Endothelial cell of umbilical vein (primary cell): ENCODE measurements at regions not wholly inside any gene's neighbourhood (a gene's known extent, or its start where the extent isn't known, plus 50 kb on each side); places are given as distances from the start of the nearest gene placed in this dataset.

Source experiments
- BruUV-seq: library from RNA; stranded (reverse); fragments of 400-500 nt; replicated peaks from 2 replicates; lab custom pipeline; 2021; lab: Mats Ljungman, UMichigan
- CTCF ChIA-PET: fragments of 300-600, 350-600 bp; sonication (Branson Sonifier 250); formaldehyde crosslinking; loops from one replicate; lab custom pipeline; 2021; ENCODE audit warnings: antibody characterized with exemption, inconsistent platforms; lab: Charles Lee
- POLR2A ChIA-PET: fragments of 300-600, 350-600 bp; sonication (Branson Sonifier 250); formaldehyde crosslinking; loops from one replicate; lab custom pipeline; 2021; ENCODE audit warnings: antibody characterized with exemption, inconsistent platforms; lab: Charles Lee
- DNase-seq: peaks from one replicate; pipeline ENCODE4 v3.0.0-alpha.2; 2011; ENCODE audit warnings: low read depth, low spot score
- FAIRE-seq: peaks from 2 replicates; lab custom pipeline; 2011; peaks lifted over from hg19 to GRCh38; lab: Jason Lieb, UNC
- H2AFZ ChIP-seq: 2 replicates; pipeline ENCODE4 v1.6.0; 2012; ENCODE audit warnings: low read depth, low read length, control low read depth, inconsistent platforms
- H3K27ac ChIP-seq: 2 replicates; pipeline ENCODE4 v1.5.1; 2011; ENCODE audit warnings: low read depth, mild to moderate bottlenecking, control low read depth, low read length, moderate library complexity; ENCODE audit not compliant: insufficient read depth
- H3K27me3 ChIP-seq, 2 experiments: 2 replicates each; pipeline versions ENCODE4 v1.6.0 to v1.6.1; 2011; ENCODE audit warnings: low read length in 2 of 2, mixed read lengths in 1 of 2; ENCODE audit not compliant: control insufficient read depth in 2 of 2, insufficient read depth in 2 of 2
- H3K36me3 ChIP-seq, 2 experiments: 2 replicates in 1 of 2; 3 replicates in 1 of 2; pipeline ENCODE4 v1.5.1; 2011; ENCODE audit warnings: low read length in 2 of 2, mild to moderate bottlenecking in 1 of 2, moderate library complexity in 1 of 2; ENCODE audit not compliant: control insufficient read depth in 2 of 2, insufficient read depth in 2 of 2; ENCODE audit errors: extremely low read depth in 1 of 2
- H3K4me1 ChIP-seq: 3 replicates; pipeline ENCODE4 v1.5.1; 2011; ENCODE audit warnings: mild to moderate bottlenecking, low read length; ENCODE audit not compliant: control insufficient read depth, insufficient read depth; ENCODE audit errors: extremely low read depth
- H3K4me2 ChIP-seq: 2 replicates; pipeline ENCODE4 v1.6.1; 2011; ENCODE audit warnings: low read length, control low read depth, mixed read lengths; ENCODE audit not compliant: insufficient read depth
- H3K4me3 ChIP-seq, 3 experiments: fragments of 200-600 bp in 1 of 3; sonication (generic), shearing (Covaris generic) in 1 of 3; replicated peaks in 1 of 3; 2 replicates each; pipeline ENCODE4 v1.5.1; 2011 to 2016; ENCODE audit warnings: control low read depth in 3 of 3, low read length in 3 of 3, mild to moderate bottlenecking in 2 of 3, inconsistent platforms in 1 of 3, low read depth in 1 of 3, moderate library complexity in 1 of 3; ENCODE audit not compliant: insufficient read depth in 1 of 3
- H3K79me2 ChIP-seq: 2 replicates; pipeline ENCODE4 v1.6.0; 2012; ENCODE audit warnings: low read length, inconsistent platforms; ENCODE audit not compliant: control insufficient read depth, insufficient read depth
- H3K9ac ChIP-seq: replicated peaks from 2 replicates; pipeline ENCODE3; 2011; ENCODE audit warnings: low read length, control low read depth; ENCODE audit not compliant: insufficient read depth; ENCODE audit errors: extremely low read depth
- H3K9me1 ChIP-seq: replicated peaks from 3 replicates; pipeline ENCODE4 v1.6.0; 2011; ENCODE audit warnings: mild to moderate bottlenecking, low read length; ENCODE audit not compliant: control insufficient read depth, insufficient read depth; ENCODE audit errors: extremely low read depth
- H3K9me3 ChIP-seq: replicated peaks from 2 replicates; pipeline ENCODE4 v1.5.1; 2012; ENCODE audit warnings: low read length, inconsistent platforms; ENCODE audit not compliant: control insufficient read depth, insufficient read depth
- H4K20me1 ChIP-seq: replicated peaks from 2 replicates; pipeline ENCODE3; 2011; ENCODE audit warnings: mild to moderate bottlenecking, low read length; ENCODE audit not compliant: control insufficient read depth, insufficient read depth; ENCODE audit errors: extremely low read depth
- CTCF ChIP-seq, 2 donors: IDR thresholded peaks; 1 replicate in 1 of 2; 2 replicates in 1 of 2; pipeline ENCODE4 v1.5.1; 2011; ENCODE audit warnings: low read length in 2 of 2, mild to moderate bottlenecking in 2 of 2, moderate library complexity in 2 of 2, control low read depth in 1 of 2, inconsistent platforms in 1 of 2, low read depth in 1 of 2; ENCODE audit not compliant: insufficient read depth in 1 of 2; ENCODE audit errors: extremely low read depth in 1 of 2
- EZH2 ChIP-seq: IDR thresholded peaks from 2 replicates; pipeline ENCODE4 v1.6.1; 2012; ENCODE audit warnings: borderline replicate concordance, low read depth, mild to moderate bottlenecking, moderate library complexity, low read length, inconsistent platforms; ENCODE audit not compliant: severe bottlenecking
- FOS ChIP-seq: IDR thresholded peaks from 2 replicates; pipeline ENCODE4 v1.6.1; 2011; ENCODE audit warnings: mild to moderate bottlenecking, low read length, moderate library complexity, borderline replicate concordance; ENCODE audit not compliant: insufficient read depth
- GATA2 ChIP-seq: IDR thresholded peaks from 2 replicates; pipeline ENCODE4 v1.7.0; 2011; ENCODE audit warnings: low read depth, mild to moderate bottlenecking, moderate library complexity, mixed read lengths, low read length; ENCODE audit not compliant: insufficient read length, insufficient read depth
- JUN ChIP-seq: IDR thresholded peaks from 2 replicates; pipeline ENCODE4 v1.6.1; 2011; ENCODE audit warnings: borderline replicate concordance, low read depth; ENCODE audit not compliant: insufficient read length, insufficient read depth
- MAX ChIP-seq: IDR thresholded peaks from 2 replicates; pipeline ENCODE4 v1.6.1; 2011; ENCODE audit not compliant: insufficient read depth, insufficient read length
- MYC ChIP-seq: IDR thresholded peaks from one replicate; pipeline ENCODE4 v1.6.1; 2011; ENCODE audit warnings: mild to moderate bottlenecking, low read depth, low read length
- POLR2A ChIP-seq: IDR thresholded peaks from 2 replicates; pipeline ENCODE4 v1.6.1; 2012; ENCODE audit warnings: low read depth, mild to moderate bottlenecking, control low read depth, low read length
- POLR2AphosphoS5 ChIP-seq: IDR thresholded peaks from 2 replicates; pipeline ENCODE4 v1.6.1; 2012; ENCODE audit warnings: low read depth, mild to moderate bottlenecking, control low read depth, low read length, moderate library complexity; ENCODE audit not compliant: insufficient read depth
- dilution Hi-C: fragments of 300-500 bp; cut with MboI; formaldehyde crosslinking; loops from one replicate; pipeline ENCODE4 v1.15.0; 2019; ENCODE audit warnings: low sequenced_read_pairs; ENCODE audit not compliant: extremely low pct_ligation_motif_present
- intact Hi-C: fragments of 100-400 bp; cut with micrococcal nuclease; formaldehyde crosslinking; loops from one replicate; pipeline ENCODE4 v1.10.0; 2022

- dilution Hi-C loops = no loop called here
Measured at GRCh38 chr10:2143213-2143835, 406.0 kb upstream of the ADARB2 start.

More at GRCh38 chr10:2143213-2143835, 406.0 kb upstream of the ADARB2 start:
- no peaks in the 10 kb centered on the region for H3K4me1 ChIP-seq
- H3K9me3 ChIP-seq = peaks cover 2% of the 10 kb centered on the region
- H3K4me3 ChIP-seq = no peak overlapping the region
- intact Hi-C loops = no loop called here
- H3K9me1 ChIP-seq = no peaks in the 10 kb centered on the region
- DNase-seq (no peak), FAIRE-seq (no peak)
- no peak overlapping the region for H3K9ac ChIP-seq
- BruUV-seq = no TSS peak
- H3K27ac ChIP-seq = no peak overlapping the region
- no peaks in the 10 kb centered on the region for H4K20me1 ChIP-seq
- H3K27me3 ChIP-seq = no peaks in the 10 kb centered on the region
- POLR2A ChIA-PET = no interaction called here
- H3K79me2 ChIP-seq = no peaks in the 10 kb centered on the region
- TF ChIP-seq MAX = no peak
- no peak for TF ChIP-seq JUN
- TF ChIP-seq FOS = no peak
- no peak for TF ChIP-seq EZH2
- no peak for TF ChIP-seq GATA2
- TF ChIP-seq POLR2AphosphoS5 = no peak
- no peak for TF ChIP-seq POLR2A
- TF ChIP-seq CTCF (IDR thresholded peaks at IDR 0.05; ENCODE audit: extremely low read depth in 1 of 2, insufficient read depth in 1 of 2, low read depth in 1 of 2, low read length in 2 of 2) = no peak
- TF ChIP-seq MYC = no peak
- no peaks in the 10 kb centered on the region for H3K36me3 ChIP-seq
- CTCF ChIA-PET = no interaction called here
- H3K4me2 ChIP-seq = no peak overlapping the region
- H2AFZ ChIP-seq = no peak overlapping the region
